ENCODE measurements at regions not wholly inside any gene's neighbourhood (a gene's known extent, or its start where the extent isn't known, plus 50 kb on each side); places are given as distances from the start of the nearest gene placed in this dataset.
"Not testable (repeated sequence)": the region's sequence is repeated elsewhere in the genome, so short reads cannot be mapped to it uniquely, and the experiment has no call there.

DNA sequence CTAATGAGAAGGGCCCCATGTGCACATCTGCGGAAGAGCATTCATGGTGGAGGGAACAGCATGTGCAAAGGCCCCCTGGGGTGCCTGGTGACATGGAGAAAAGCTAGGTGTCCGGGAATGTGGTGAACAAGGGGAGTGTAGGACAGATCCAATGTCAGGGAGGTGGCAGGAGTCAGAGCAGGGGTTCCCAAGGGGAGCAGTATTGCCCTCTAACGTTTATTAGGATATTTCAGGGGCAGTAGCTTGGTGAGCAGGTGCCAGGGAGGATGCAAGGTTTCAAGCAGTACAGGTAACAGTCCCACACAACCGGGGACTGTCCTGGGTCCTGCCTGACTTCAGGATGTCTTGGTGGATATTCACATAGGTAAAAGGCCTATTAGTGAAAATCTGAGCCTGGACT is 209.6 kb downstream of the EMX2 start:
- no peaks in the 10 kb centered on the region for H3K36me3 ChIP-seq
- no peaks in the 10 kb centered on the region for H3K4me1 ChIP-seq
- no peak overlapping the region for H3K27ac ChIP-seq
- no peaks in the 10 kb centered on the region for H3K27me3 ChIP-seq
- no peak overlapping the region for H3K4me3 ChIP-seq
- H3K9me3 ChIP-seq (replicated peaks), result no peaks in the 10 kb centered on the region
- no peak for DNase-seq

DNA sequence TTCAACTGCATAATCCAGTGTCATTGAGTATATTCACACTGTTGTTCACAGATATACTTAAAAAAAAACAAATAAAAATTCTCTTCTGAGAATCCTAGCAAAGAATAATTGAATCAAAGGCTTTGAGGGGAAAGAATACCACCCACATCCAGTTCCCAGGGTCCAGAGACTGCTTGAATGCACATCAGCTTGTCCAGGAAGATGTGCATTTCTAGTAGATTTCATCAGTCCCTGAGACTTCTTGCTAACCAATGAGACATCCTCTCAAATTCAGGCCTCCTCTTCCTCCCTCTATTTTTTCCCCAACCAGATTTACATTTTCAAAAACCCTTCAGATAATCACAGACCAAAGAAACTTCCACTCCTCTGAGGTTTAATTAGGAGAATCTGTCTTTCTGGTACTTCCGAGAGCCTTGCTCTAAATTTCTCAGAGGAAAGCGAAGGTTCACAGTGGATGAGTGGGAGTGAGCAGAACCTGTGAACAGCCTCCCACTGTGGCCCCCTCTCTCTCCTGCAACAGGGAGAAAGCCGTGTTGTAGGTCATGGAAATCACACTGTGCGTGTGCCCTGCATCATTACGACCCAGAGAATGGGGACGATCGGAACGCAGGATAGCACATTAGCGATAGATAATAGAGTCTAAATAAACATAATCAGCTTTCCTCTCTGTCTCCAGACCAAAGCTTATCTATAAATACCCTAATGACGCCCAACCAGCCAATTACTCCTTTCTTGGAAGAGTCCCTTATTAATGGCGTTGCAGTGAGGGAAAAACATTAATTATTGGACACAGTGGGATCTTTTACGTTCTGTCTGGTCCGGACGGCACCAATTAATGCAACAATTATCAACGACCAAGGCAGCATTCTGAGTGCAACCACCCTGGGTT is 212.5 kb downstream of the EMX2 start:
- H3K9me3 ChIP-seq (replicated peaks), result no peaks in the 10 kb centered on the region
- no peak for DNase-seq
- H3K36me3 ChIP-seq, result no peaks in the 10 kb centered on the region
- H3K4me3 ChIP-seq, result no peak overlapping the region
- H3K4me1 ChIP-seq, result no peaks in the 10 kb centered on the region
- no peak overlapping the region for H3K27ac ChIP-seq
- no peaks in the 10 kb centered on the region for H3K27me3 ChIP-seq

DNA sequence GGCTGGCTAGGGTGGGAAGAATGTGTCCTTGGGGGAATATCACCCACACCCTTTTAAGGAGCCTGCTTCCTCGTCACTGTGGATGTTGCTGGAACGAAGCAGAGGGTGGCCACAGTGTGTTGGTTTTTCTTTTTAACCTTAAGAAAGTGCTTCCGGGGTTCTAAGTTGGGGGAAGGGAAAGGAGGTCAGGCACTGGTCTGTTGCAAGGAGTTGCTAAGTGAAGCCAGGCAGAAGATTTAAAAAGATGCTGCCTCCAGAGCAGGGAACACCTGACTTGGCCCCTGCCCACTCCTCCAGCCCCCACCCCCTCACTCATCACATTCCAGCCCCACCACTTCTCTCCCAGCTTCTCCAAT is 213.1 kb downstream of the EMX2 start:
- no peak overlapping the region for H3K4me3 ChIP-seq
- H3K4me1 ChIP-seq, result no peaks in the 10 kb centered on the region
- no peak for DNase-seq
- H3K9me3 ChIP-seq (replicated peaks), result no peaks in the 10 kb centered on the region
- no peaks in the 10 kb centered on the region for H3K36me3 ChIP-seq
- no peaks in the 10 kb centered on the region for H3K27me3 ChIP-seq
- no peak overlapping the region for H3K27ac ChIP-seq

DNA sequence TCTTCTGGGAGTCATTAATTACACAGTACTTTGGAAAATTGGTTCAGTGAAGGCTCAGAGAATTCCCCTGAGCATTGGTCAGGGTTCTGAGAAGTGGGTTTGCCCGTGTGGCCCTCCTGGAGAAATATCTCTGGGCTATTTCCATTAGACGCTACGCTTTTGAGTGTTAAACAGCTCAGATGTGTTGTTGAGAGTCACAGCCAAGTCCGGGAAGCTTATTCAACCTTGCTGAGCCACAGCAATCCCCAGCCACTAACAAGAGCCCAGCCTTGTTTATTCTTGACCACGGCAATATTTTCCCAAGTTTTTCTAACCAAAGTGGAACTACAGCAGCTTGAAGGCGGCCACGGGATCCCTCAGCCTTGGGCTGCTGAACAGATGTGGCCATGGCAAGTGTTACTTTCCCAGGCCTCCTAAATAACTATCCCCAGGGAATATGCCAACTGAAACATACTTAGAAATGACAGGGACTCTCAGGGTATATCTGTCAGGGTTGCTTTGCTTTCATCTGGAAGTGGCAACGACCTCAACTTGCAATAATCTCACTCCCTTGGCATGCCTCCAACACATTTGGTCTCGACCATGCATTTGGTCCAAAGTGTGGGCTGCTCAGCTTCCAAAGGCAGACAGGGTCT is 214.7 kb downstream of the EMX2 start:
- Histone ChIP-seq H3K4me1 (no peaks in the 10 kb centered on the region), H3K27ac (no peak overlapping the region), H3K36me3 (no peaks in the 10 kb centered on the region), H3K9me3 (replicated peaks) (no peaks in the 10 kb centered on the region), H3K27me3 (no peaks in the 10 kb centered on the region), H3K4me3 (no peak overlapping the region)
- DNase-seq, result peak in 1 of 2 experiments; percentile 3

DNA sequence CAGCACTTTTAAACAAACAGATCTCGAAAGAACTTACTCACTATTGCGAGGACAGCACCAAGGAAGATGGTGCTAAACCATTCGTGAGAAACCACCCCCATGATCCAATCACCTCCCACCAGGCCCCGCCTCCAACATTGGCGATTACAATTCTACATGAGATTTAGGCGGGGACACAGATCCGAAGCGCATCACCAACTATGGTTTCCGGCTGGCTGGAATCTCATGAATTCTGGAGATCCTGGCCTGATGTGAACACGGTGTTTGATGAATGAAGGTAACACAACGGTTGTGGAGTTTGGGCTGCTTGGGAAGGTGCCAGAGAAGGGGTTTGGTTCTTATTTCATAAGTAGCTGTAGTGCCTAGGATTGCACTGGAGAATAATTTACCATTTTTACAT is 216.7 kb downstream of the EMX2 start:
- H3K4me1 ChIP-seq, result no peaks in the 10 kb centered on the region
- H3K4me3 ChIP-seq, result no peak overlapping the region
- no peaks in the 10 kb centered on the region for H3K36me3 ChIP-seq
- no peak overlapping the region for H3K27ac ChIP-seq
- H3K27me3 ChIP-seq, result no peaks in the 10 kb centered on the region
- DNase-seq, result no peak
- no peaks in the 10 kb centered on the region for H3K9me3 ChIP-seq (replicated peaks)

DNA sequence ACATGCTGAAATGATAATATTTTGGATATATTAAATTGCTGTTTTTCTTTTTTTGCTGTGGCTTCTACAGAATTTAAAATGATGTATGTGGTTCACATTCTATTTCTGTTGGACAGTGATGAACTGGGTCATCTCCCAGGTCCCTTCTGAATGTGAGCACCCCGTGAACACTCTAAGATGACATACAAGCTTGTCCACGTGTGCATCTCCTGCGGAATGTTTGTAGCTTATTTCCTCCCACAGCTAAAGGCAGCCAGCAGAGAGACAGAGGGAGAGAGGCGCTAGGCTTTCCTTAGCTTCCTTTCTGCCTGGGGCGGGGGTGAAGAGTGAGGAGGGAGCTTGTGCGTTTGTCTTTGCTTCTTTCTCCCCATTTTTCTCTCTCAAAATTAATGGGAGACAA is 219.1 kb downstream of the EMX2 start:
- DNase-seq, result no peak
- Histone ChIP-seq H3K9me3 (replicated peaks) (no peaks in the 10 kb centered on the region), H3K36me3 (no peaks in the 10 kb centered on the region), H3K4me3 (no peak overlapping the region), H3K4me1 (no peaks in the 10 kb centered on the region), H3K27ac (no peak overlapping the region), H3K27me3 (no peaks in the 10 kb centered on the region)

DNA sequence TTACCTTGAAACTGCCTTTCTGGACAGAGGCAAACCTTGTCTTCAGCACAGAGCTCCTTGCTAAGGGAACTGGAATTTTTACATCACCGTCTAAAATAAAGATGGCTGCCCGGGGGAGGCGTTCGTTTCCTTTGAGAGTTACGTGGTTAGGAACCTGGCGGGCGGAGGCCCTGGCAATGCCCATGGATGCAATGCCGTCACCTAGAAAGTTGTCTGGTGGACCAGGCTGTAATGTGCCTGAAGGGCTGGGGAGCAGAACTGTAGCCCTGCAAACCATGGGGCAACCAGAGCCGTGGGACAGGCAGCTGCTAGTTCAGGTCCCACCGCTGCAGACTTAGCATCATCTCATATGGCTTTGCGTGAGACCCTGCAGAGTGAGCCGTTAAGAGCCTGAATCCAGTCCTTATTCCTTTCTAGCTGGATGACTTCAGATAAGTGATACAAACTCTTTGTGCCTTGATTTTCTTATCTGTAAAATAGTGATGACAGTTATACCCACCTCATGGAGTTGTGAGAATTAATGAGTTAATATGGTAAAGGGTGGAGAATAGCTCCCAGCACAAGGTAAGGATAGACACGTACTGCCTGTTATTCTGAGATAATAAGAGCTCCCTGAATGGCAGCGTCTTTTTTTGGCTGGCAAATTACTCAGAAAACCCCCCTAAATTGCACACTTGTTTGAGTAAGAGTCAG is 219.7 kb downstream of the EMX2 start:
- no peak overlapping the region for H3K4me3 ChIP-seq
- no peaks in the 10 kb centered on the region for H3K4me1 ChIP-seq
- H3K27me3 ChIP-seq, result no peaks in the 10 kb centered on the region
- H3K36me3 ChIP-seq, result no peaks in the 10 kb centered on the region
- no peaks in the 10 kb centered on the region for H3K9me3 ChIP-seq (replicated peaks)
- H3K27ac ChIP-seq, result no peak overlapping the region
- DNase-seq, result no peak

DNA sequence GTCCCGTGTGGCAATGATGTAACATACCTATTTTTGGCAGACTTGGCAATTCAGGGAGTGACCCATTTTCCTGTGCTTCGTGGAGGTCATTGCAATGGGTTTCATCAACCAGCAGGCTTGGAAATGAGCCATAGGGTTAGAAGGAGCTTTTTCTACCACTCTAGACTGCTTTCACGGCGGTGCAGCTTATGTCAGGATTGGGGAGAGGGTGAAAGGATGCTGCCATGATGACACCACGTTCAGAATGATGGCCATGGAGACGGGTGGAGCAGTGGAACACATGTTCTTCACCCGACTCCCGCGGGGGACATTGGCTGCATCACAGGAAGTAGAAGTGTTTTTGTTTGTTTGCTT is 220.2 kb downstream of the EMX2 start:
- no peaks in the 10 kb centered on the region for H3K27me3 ChIP-seq
- no peaks in the 10 kb centered on the region for H3K9me3 ChIP-seq (replicated peaks)
- DNase-seq, result peak in 1 of 2 experiments; percentile 5
- no peak overlapping the region for H3K4me3 ChIP-seq
- H3K27ac ChIP-seq, result no peak overlapping the region
- H3K4me1 ChIP-seq, result no peaks in the 10 kb centered on the region
- no peaks in the 10 kb centered on the region for H3K36me3 ChIP-seq

DNA sequence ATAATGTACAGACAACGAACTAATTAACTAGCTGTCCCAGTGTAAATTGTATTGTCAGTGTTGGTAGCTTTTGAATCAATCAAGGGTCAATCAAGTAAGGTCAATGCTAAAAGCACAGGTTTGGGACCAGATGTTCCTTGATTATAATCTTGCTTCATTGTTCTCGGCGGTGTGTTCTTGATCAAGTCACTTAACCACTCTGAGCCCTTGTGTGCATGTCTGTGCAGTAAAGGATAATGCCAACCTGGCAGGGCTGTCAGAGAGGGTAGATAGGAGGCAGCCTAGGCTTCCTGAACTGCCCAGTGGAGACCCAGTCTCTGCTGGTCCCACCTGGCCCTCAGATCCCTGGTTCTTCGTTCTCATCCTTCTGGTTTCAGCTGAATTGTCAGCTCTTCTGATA is 221.0 kb downstream of the EMX2 start:
- no peaks in the 10 kb centered on the region for H3K4me1 ChIP-seq
- DNase-seq, result no peak
- no peaks in the 10 kb centered on the region for H3K27me3 ChIP-seq
- no peak overlapping the region for H3K27ac ChIP-seq
- H3K4me3 ChIP-seq, result no peak overlapping the region
- H3K9me3 ChIP-seq (replicated peaks), result no peaks in the 10 kb centered on the region
- no peaks in the 10 kb centered on the region for H3K36me3 ChIP-seq

DNA sequence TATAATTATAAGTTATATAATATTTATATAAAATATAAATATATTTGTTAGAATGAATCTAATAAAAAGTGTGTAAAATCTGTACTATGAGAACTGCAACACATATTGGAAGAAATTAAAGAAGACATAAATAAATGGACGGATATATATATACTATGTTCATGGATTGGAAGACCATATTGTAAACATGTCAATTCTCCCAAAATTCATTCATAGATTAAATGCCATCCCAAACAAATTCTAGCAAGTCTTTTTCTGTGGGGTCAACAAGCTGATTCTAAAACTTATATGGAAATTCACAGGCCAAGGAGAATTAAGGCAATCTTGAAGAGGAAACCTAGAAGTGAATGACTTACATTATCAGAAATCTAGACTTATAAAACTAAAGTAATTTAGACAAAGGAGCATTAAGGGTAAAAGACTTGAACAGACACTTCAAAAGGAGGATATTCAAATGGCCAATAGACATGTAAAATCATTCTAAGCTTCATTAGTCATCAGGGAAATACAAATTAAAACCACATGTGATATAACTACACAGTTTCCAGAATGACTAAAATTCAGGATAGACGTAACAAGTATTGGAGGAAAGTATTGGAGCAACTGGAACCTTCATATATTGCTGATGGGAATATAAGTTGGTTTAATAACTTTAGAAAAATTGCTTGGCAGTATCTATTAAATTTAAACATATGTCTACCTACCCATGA is 225.9 kb downstream of the EMX2 start:
- no peaks in the 10 kb centered on the region for H3K36me3 ChIP-seq
- no peak overlapping the region for H3K27ac ChIP-seq
- no peaks in the 10 kb centered on the region for H3K4me1 ChIP-seq
- no peak for DNase-seq
- no peaks in the 10 kb centered on the region for H3K27me3 ChIP-seq
- H3K9me3 ChIP-seq (replicated peaks), result no peaks in the 10 kb centered on the region
- H3K4me3 ChIP-seq, result no peak overlapping the region

DNA sequence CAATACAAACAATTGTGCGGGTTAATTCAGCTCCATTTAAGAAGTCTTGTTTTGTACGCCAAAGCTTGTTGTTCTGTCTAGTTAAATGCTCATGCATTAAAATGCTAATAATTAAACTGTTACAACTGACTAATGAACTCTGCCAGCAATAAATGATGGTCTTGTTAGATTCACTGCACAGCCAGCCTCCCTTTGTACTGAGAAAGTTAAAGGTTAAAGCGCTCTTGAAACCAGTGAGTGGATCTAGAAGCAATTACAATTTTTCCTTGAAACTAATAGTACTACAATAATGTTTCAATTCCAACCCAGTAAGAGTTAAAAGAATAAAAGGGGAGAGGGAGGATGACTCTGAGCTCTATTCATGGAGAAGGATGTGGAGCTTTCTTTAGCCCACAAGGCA is 233.0 kb downstream of the EMX2 start:
- Histone ChIP-seq H3K27me3 (no peaks in the 10 kb centered on the region), H3K27ac (no peak overlapping the region), H3K36me3 (no peaks in the 10 kb centered on the region), H3K4me1 (no peaks in the 10 kb centered on the region), H3K9me3 (replicated peaks) (no peaks in the 10 kb centered on the region), H3K4me3 (no peak overlapping the region)
- DNase-seq, result no peak

DNA sequence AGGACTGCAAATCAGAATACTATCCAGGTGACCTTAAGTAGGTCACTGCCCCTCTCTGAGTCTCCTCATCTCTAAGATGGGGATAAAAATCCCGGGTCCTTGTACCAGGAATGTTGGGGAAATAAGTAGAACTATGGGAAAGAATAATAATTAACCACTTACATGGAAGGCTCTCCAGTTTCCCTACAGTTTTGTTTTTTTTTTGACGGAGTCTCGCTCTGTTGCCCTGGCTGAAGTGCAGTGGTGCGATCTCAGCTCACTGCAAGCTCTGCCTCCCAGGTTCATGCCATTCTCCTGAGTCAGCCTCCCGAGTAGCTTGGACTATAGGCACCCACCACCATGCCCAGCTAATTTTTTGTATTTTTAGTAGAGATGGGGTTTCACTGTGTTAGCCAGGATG is 234.7 kb downstream of the EMX2 start:
- not testable (repeated sequence) for DNase-seq; H3K4me3 ChIP-seq; H3K36me3 ChIP-seq; H3K27me3 ChIP-seq; H3K9me3 ChIP-seq (replicated peaks); H3K4me1 ChIP-seq; H3K27ac ChIP-seq

DNA sequence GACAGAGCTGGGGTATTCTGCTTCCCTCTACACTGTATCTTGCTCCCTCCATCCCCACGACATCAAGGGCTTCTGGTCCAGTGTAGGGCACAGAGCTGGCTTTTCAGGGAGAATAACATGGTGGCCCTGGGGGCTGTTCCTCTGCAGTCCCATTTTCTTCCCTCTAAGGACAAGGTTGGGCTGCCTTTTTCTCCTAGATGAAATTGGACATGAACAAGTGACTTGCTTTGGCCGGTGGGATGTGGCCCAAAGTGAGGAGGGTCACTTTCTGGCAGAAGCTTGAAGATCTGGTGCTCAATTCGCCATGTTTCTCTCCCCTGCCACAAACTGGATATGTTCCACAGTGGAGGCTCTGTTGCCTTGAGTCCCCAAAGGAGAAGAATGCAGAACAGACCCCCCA is 235.7 kb downstream of the EMX2 start:
- Histone ChIP-seq H3K4me3 (no peak overlapping the region), H3K9me3 (replicated peaks) (no peaks in the 10 kb centered on the region), H3K27me3 (no peaks in the 10 kb centered on the region), H3K4me1 (no peaks in the 10 kb centered on the region), H3K27ac (no peak overlapping the region), H3K36me3 (no peaks in the 10 kb centered on the region)
- no peak for DNase-seq

DNA sequence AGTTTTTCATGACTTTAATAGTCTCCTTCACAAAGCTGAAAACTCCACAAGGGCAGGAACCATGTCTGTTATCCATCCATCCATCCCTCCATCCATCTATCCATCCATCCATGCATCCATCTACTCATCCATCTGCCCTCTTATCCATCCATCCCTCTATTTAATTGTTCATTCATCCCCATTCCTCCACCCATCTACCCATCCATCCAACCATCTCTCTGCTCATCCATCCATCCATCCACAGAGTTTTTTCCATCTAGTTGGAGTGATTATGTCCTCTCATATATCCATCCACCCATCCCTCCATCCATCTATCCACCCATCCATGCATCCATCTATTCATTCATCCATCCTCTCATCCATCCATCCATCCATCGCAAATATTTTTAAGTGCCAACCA is 237.9 kb downstream of the EMX2 start:
- no peaks in the 10 kb centered on the region for H3K9me3 ChIP-seq (replicated peaks)
- no peak overlapping the region for H3K27ac ChIP-seq
- H3K4me3 ChIP-seq, result no peak overlapping the region
- H3K4me1 ChIP-seq, result no peaks in the 10 kb centered on the region
- no peaks in the 10 kb centered on the region for H3K27me3 ChIP-seq
- no peak for DNase-seq
- H3K36me3 ChIP-seq, result no peaks in the 10 kb centered on the region

DNA sequence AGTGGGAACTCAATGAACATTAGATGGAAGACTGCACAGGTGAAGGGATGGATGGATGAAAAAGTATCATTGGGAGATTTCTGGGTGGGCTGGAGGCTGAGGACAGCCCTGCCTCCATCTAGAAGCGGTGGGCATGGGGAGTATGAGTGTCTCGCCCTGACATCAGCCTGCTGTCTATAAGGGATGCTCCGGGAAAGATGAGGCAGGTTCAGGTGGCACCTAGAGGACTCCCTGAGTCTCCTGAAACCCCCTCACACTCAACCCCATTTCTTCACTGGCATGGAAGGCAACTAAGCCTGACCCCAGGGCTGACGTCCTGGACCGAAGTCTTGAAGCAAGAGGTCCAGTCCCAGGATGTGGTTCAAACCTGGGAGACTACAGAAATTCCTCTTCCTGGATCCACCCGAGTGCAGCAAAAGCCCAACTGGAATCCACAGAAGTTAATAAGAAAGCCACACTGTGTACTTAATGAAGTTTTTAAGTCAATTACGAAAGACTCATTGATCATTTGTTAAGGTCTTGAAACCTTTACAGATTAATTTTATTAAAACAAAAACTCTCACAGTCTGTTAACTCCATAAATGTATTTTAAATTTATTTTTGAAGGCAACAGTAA is 238.8 kb downstream of the EMX2 start:
- H3K9me3 ChIP-seq (replicated peaks), result no peaks in the 10 kb centered on the region
- no peaks in the 10 kb centered on the region for H3K27me3 ChIP-seq
- no peak for DNase-seq
- no peaks in the 10 kb centered on the region for H3K4me1 ChIP-seq
- H3K4me3 ChIP-seq, result no peak overlapping the region
- no peak overlapping the region for H3K27ac ChIP-seq
- no peaks in the 10 kb centered on the region for H3K36me3 ChIP-seq
